ENCODE measurements at regions not wholly inside any gene's neighbourhood (a gene's known extent, or its start where the extent isn't known, plus 50 kb on each side); places are given as distances from the start of the nearest gene placed in this dataset.

DNA sequence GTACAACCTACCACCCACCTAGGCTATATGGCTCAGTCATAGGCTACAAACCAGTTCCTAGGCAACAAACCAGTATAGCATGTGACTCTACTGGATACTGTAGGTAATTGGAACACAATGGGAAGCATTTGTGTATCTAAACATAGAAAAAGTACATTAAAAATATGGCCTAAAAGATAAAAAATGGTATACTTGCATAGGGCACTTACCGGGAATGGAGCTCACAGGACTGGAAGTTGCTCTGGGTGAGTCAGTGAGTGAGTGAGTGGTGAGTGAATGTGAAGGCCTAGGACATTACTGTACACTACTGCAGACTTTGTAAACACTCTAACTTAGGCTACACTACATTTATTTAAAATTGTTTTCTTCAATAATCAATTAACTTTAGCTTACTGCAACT lies 139.2 kb upstream of the RBPJ start:
- no peaks in the 10 kb centered on the region for H3K9me3 ChIP-seq
- no peak overlapping the region for H3K4me3 ChIP-seq
- H3K4me1 ChIP-seq = no peaks in the 10 kb centered on the region
- TF ChIP-seq, protein P1, sequence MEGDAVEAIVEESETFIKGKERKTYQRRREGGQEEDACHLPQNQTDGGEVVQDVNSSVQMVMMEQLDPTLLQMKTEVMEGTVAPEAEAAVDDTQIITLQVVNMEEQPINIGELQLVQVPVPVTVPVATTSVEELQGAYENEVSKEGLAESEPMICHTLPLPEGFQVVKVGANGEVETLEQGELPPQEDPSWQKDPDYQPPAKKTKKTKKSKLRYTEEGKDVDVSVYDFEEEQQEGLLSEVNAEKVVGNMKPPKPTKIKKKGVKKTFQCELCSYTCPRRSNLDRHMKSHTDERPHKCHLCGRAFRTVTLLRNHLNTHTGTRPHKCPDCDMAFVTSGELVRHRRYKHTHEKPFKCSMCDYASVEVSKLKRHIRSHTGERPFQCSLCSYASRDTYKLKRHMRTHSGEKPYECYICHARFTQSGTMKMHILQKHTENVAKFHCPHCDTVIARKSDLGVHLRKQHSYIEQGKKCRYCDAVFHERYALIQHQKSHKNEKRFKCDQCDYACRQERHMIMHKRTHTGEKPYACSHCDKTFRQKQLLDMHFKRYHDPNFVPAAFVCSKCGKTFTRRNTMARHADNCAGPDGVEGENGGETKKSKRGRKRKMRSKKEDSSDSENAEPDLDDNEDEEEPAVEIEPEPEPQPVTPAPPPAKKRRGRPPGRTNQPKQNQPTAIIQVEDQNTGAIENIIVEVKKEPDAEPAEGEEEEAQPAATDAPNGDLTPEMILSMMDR (IDR thresholded peaks at IDR 0.05) = no peak
- intact Hi-C loops (cut with DNase I) = no loop called here
- no peaks in the 10 kb centered on the region for H3K36me3 ChIP-seq
- DNase-seq (no peak), ATAC-seq (no peak)
- no peaks in the 10 kb centered on the region for H3K27me3 ChIP-seq
- no peak overlapping the region for H3K27ac ChIP-seq

DNA sequence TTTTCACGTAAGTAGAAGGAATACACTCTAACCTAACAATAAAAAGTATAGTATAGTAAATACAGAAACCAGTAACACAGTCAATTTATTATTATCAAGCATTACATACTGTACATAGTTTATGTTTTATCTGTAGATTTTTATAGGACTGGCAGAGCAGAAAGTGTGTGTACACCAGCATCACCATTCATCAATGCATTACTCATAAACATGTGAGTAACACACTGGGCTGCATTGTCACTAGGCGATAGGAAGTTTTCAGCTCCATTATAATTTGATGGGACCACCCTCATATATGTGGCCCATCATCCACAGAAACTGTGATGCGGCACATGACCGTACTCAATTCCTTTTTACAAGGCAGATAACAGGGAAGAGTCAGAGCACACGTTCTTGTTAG lies 137.8 kb upstream of the RBPJ start:
- intact Hi-C loops (cut with DNase I) = no loop called here
- H3K9me3 ChIP-seq = no peaks in the 10 kb centered on the region
- no peak for DNase-seq
- no peak overlapping the region for H3K27ac ChIP-seq
- no peaks in the 10 kb centered on the region for H3K4me1 ChIP-seq
- TF ChIP-seq, protein P1 (IDR thresholded peaks at IDR 0.05) = no peak
- no peak overlapping the region for H3K4me3 ChIP-seq
- no peaks in the 10 kb centered on the region for H3K36me3 ChIP-seq
- H3K27me3 ChIP-seq = no peaks in the 10 kb centered on the region
- ATAC-seq = no peak

DNA sequence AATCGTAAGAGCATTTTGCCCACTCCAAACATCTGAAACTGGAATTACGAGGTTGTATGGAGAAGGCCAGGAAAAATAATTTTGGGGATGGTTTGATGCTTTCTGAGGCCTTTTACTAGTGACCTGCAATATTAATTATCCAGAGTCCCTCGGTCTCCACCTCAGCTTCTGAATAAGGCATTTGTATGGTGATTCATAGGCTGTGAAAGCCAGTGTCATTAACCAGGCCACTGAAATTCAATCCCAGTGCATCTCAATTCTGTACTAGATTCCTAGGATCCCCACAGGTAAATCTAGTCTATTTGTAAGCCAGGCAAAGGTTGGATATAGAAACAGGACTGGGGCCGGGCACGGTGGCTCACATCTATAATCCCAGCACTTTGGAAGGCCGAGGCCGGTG lies 135.4 kb upstream of the RBPJ start:
- Histone ChIP-seq H3K4me1 (no peaks in the 10 kb centered on the region), H3K27me3 (no peaks in the 10 kb centered on the region), H3K36me3 (no peaks in the 10 kb centered on the region), H3K4me3 (no peak overlapping the region), H3K9me3 (no peaks in the 10 kb centered on the region), H3K27ac (no peak overlapping the region)
- TF ChIP-seq, protein P1 (IDR thresholded peaks at IDR 0.05) = no peak
- no peak for ATAC-seq
- DNase-seq = no peak
- intact Hi-C loops (cut with DNase I) = no loop called here

DNA sequence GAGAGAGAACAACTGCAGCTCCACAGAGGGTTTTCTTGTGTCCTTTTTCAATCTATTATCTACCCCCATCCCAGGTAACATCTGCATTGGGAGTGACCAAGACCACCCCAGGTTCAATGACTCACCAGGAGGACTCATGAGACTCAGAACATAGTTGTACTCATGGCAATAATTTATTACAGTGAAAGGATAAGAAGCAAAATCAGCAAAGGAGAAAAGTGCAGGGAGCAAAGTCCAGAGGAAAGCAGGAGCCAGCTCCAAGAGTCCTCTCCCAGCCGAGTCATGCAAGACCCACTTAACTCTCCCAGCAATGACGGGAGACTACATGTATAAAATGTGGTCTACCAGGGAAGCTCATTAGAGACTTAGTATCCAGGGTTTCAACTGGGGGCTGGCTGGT lies 129.5 kb upstream of the RBPJ start:
- Histone ChIP-seq H3K4me1 (peaks cover 0 to under 1% of the 10 kb centered on the region in 2 donors), H3K9me3 (no peaks in the 10 kb centered on the region), H3K27me3 (no peaks in the 10 kb centered on the region), H3K27ac (no peak overlapping the region), H3K36me3 (no peaks in the 10 kb centered on the region), H3K4me3 (no peak overlapping the region)
- TF ChIP-seq, protein P1 (IDR thresholded peaks at IDR 0.05) = no peak
- DNase-seq = no peak
- intact Hi-C loops (cut with DNase I) = no loop called here
- no peak for ATAC-seq

DNA sequence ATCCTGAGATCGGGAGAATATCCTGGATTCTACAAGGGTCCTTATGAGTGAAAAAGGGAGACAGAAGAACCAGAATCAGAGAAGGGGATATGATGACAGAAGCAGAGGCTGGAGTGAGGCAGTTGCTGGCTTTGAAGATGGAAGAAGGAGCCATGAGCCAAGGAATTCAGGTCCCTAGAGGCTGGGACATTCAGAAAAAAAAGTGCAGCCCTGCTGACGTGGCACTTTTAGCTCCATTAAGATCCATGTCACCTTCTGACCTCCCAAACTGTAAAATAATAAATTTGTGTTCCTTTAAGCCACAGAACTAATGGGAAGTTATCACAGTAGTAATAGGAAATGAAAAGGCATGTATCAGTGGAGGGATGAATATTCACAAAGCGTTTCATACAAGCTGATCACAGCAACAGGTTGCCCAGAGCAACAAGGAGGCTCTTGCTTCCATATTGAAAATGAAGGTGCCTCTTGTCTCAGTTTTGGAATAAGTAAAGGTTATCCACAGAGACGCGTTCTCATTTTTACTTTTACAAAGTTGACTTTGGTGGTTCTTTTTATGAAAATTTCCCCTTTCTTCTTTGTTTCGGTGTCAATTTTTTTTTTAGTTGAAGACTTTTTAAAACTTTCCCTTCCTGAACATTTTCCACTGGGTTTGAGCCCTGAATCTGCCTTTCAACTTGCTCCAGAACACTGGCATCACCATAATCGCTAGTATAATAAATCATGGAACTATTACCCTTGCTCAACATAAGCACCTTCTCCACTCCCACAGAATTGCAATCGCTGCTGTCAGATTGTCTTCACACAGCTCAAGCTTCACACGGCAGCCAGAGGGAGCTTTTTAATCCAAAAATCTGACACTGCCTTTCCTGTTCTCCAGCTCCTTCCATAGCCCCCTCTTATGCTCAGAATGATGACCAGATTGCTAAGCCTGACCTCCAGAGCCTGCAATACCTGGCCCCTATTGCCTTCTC lies 127.6 kb upstream of the RBPJ start:
- TF ChIP-seq, protein P1 (IDR thresholded peaks at IDR 0.05) = no peak
- ATAC-seq = no peak
- Histone ChIP-seq H3K27me3 (no peaks in the 10 kb centered on the region), H3K36me3 (no peaks in the 10 kb centered on the region), H3K4me1 (peaks cover 0 to 19% of the 10 kb centered on the region in 2 donors), H3K4me3 (no peak overlapping the region), H3K27ac (no peak overlapping the region), H3K9me3 (no peaks in the 10 kb centered on the region)
- intact Hi-C loops (cut with DNase I) = no loop called here
- no peak for DNase-seq

All from left lung (tissue), 4 donors.